Neural progenitor cell (in vitro differentiated cells): ENCODE measurements at regions not wholly inside any gene's neighbourhood (a gene's known extent, or its start where the extent isn't known, plus 50 kb on each side); places are given as distances from the start of the nearest gene placed in this dataset.

ENCODE experiments used
- DNase-seq: peaks from one replicate; pipeline ENCODE4 v3.0.0-alpha.2; 2016; ENCODE audit warnings: low spot score
- H2AFZ ChIP-seq: fragments of 200-600 bp; sonication (generic); replicated peaks from 2 replicates; pipeline ENCODE4 v1.6.1; 2016; ENCODE audit warnings: antibody characterized with exemption
- H3F3A ChIP-seq: fragments of 200-600 bp; sonication (generic); 2 replicates; pipeline ENCODE4 v1.6.1; 2016; ENCODE audit warnings: antibody characterized with exemption, low read depth
- H3K27ac ChIP-seq: fragments of 200-600 bp; sonication (generic); 2 replicates; pipeline ENCODE4 v1.5.1; 2016; ENCODE audit warnings: mild to moderate bottlenecking
- H3K27me3 ChIP-seq: fragments of 200-600 bp; sonication (generic); 2 replicates; pipeline ENCODE4 v1.6.1; 2016; ENCODE audit warnings: mild to moderate bottlenecking, moderate library complexity
- H3K36me3 ChIP-seq: fragments of 200-600 bp; sonication (generic); 2 replicates; pipeline ENCODE4 v1.5.1; 2016
- H3K4me1 ChIP-seq: fragments of 200-600 bp; sonication (generic); 2 replicates; pipeline ENCODE4 v1.6.1; 2016; ENCODE audit warnings: mixed run types
- H3K4me2 ChIP-seq: fragments of 200-600 bp; sonication (generic); 2 replicates; pipeline ENCODE4 v1.6.1; 2016
- H3K4me3 ChIP-seq: fragments of 200-600 bp; sonication (generic); 2 replicates; pipeline ENCODE4 v1.5.1; 2016
- H3K79me2 ChIP-seq: fragments of 200-600 bp; sonication (generic); 2 replicates; pipeline ENCODE4 v1.6.1; 2016; ENCODE audit warnings: low read depth
- H3K9ac ChIP-seq: fragments of 200-600 bp; sonication (generic); 2 replicates; pipeline ENCODE4 v1.6.1; 2016
- H3K9me3 ChIP-seq: fragments of 200-600 bp; sonication (generic); 2 replicates; pipeline ENCODE4 v1.5.1; 2016; ENCODE audit warnings: low read depth
- H4K20me1 ChIP-seq: fragments of 200-600 bp; sonication (generic); 2 replicates; pipeline ENCODE4 v1.6.1; 2016; ENCODE audit warnings: low read depth
- H3K27ac Mint-ChIP-seq: 3 replicates; pipeline ENCODE4 v1.8.0; 2021; ENCODE audit warnings: mixed read lengths
- H3K27me3 Mint-ChIP-seq: 2 replicates; pipeline ENCODE4 v1.8.0; 2022; ENCODE audit warnings: low read depth, mild to moderate bottlenecking, inconsistent platforms, moderate library complexity, mixed read lengths; ENCODE audit not compliant: insufficient read depth
- H3K36me3 Mint-ChIP-seq: 3 replicates; pipeline ENCODE4 v1.8.0; 2021; ENCODE audit warnings: mixed read lengths
- H3K4me1 Mint-ChIP-seq: 3 replicates; pipeline ENCODE4 v1.8.0; 2021; ENCODE audit warnings: mixed read lengths
- H3K4me3 Mint-ChIP-seq: 3 replicates; pipeline ENCODE4 v1.8.0; 2021; ENCODE audit warnings: mild to moderate bottlenecking, moderate library complexity, mixed read lengths
- H3K9me3 Mint-ChIP-seq: 3 replicates; pipeline ENCODE4 v1.8.0; 2020; ENCODE audit warnings: mixed read lengths
- CTCF ChIP-seq: fragments of 200-600 bp; sonication (generic); IDR thresholded peaks from 2 replicates; pipeline ENCODE4 v1.5.1; 2017; ENCODE audit warnings: antibody characterized with exemption, mild to moderate bottlenecking
- EZH2 ChIP-seq: fragments of 200-600 bp; sonication (generic); IDR thresholded peaks from 2 replicates; pipeline ENCODE4 v1.6.1; 2017; ENCODE audit warnings: antibody characterized with exemption, mild to moderate bottlenecking, moderate library complexity
- EZH2phosphoT487 ChIP-seq: fragments of 200-600 bp; sonication (generic); IDR thresholded peaks from 2 replicates; pipeline ENCODE4 v1.6.1; 2017; ENCODE audit warnings: antibody characterized with exemption

- Mint-ChIP-seq H3K27ac (no peak overlapping the region), H3K4me3 (no peak overlapping the region), H3K36me3 (no peaks in the 10 kb centered on the region), H3K27me3 (no peaks in the 10 kb centered on the region), H3K4me1 (no peaks in the 10 kb centered on the region), H3K9me3 (no peaks in the 10 kb centered on the region)
- Histone ChIP-seq H3K9ac (no peak overlapping the region), H3K9me3 (no peaks in the 10 kb centered on the region), H3K36me3 (no peaks in the 10 kb centered on the region), H3F3A (no peaks in the 10 kb centered on the region), H4K20me1 (no peaks in the 10 kb centered on the region), H3K4me3 (no peak overlapping the region), H2AFZ (no peak overlapping the region), H3K4me1 (peaks cover 3% of the 10 kb centered on the region), H3K79me2 (no peaks in the 10 kb centered on the region), H3K4me2 (no peak overlapping the region), H3K27ac (no peak overlapping the region), H3K27me3 (no peaks in the 10 kb centered on the region)
- TF ChIP-seq CTCF (no peak), EZH2phosphoT487 (no peak), EZH2 (no peak)
- DNase-seq: no peak
These were observed 1236.9 kb downstream of the DIAPH3 start for GRCh38 chr13:58926858-58927257.

- Mint-ChIP-seq H3K36me3 (no peaks in the 10 kb centered on the region), H3K4me1 (peaks cover 9% of the 10 kb centered on the region), H3K27ac (no peak overlapping the region), H3K9me3 (no peaks in the 10 kb centered on the region), H3K27me3 (no peaks in the 10 kb centered on the region), H3K4me3 (no peak overlapping the region)
- no peak for TF ChIP-seq EZH2phosphoT487
- TF ChIP-seq EZH2: no peak
- TF ChIP-seq CTCF: no peak
- Histone ChIP-seq H3K36me3 (no peaks in the 10 kb centered on the region), H3K27me3 (no peaks in the 10 kb centered on the region), H3K4me2 (no peak overlapping the region), H3K4me3 (no peak overlapping the region), H3K27ac (no peak overlapping the region), H3K9ac (no peak overlapping the region), H3K4me1 (peaks cover 3% of the 10 kb centered on the region), H4K20me1 (no peaks in the 10 kb centered on the region), H3K79me2 (no peaks in the 10 kb centered on the region), H3F3A (no peaks in the 10 kb centered on the region), H3K9me3 (peaks cover 3% of the 10 kb centered on the region), H2AFZ (no peak overlapping the region)
- DNase-seq: no peak
These were observed 1230.3 kb downstream of the DIAPH3 start for GRCh38 chr13:58933475-58933874.

GRCh38 chr13:58935689-58936088, 1228.0 kb downstream of the DIAPH3 start:
- no peak for TF ChIP-seq EZH2phosphoT487
- no peak for TF ChIP-seq CTCF
- no peak overlapping the region for H3K27ac Mint-ChIP-seq

More at GRCh38 chr13:58935689-58936088, 1228.0 kb downstream of the DIAPH3 start:
- H3K27ac ChIP-seq: no peak overlapping the region
- H3K9me3 ChIP-seq: peaks cover 4% of the 10 kb centered on the region
- H3K4me1 ChIP-seq: no peaks in the 10 kb centered on the region
- H3K9ac ChIP-seq: no peak overlapping the region
- H3K79me2 ChIP-seq: no peaks in the 10 kb centered on the region
- Mint-ChIP-seq H3K9me3 (no peaks in the 10 kb centered on the region), H3K36me3 (no peaks in the 10 kb centered on the region), H3K4me3 (no peak overlapping the region), H3K27me3 (no peaks in the 10 kb centered on the region), H3K4me1 (peaks cover 9% of the 10 kb centered on the region)
- no peaks in the 10 kb centered on the region for H4K20me1 ChIP-seq
- no peak overlapping the region for H3K4me3 ChIP-seq
- H3F3A ChIP-seq: no peaks in the 10 kb centered on the region
- H2AFZ ChIP-seq: no peak overlapping the region
- H3K36me3 ChIP-seq: no peaks in the 10 kb centered on the region
- no peak for DNase-seq
- no peaks in the 10 kb centered on the region for H3K27me3 ChIP-seq
- no peak overlapping the region for H3K4me2 ChIP-seq
